ENCODE measurements at regions not wholly inside any gene's neighbourhood (a gene's known extent, or its start where the extent isn't known, plus 50 kb on each side); places are given as distances from the start of the nearest gene placed in this dataset.
"Not testable (repeated sequence)": the region's sequence is repeated elsewhere in the genome, so short reads cannot be mapped to it uniquely, and the experiment has no call there.

GRCh38 chr9:63450836-63451235, 1834.2 kb downstream of the FOXD4L5 start:
- H3K4me1 Mint-ChIP-seq; H3K36me3 Mint-ChIP-seq; ATAC-seq; H3K9me3 Mint-ChIP-seq; DNase-seq (ENCODE audit: low spot score in 2 of 2); H3K4me3 Mint-ChIP-seq; H3K27ac Mint-ChIP-seq: not testable (repeated sequence)

DNA sequence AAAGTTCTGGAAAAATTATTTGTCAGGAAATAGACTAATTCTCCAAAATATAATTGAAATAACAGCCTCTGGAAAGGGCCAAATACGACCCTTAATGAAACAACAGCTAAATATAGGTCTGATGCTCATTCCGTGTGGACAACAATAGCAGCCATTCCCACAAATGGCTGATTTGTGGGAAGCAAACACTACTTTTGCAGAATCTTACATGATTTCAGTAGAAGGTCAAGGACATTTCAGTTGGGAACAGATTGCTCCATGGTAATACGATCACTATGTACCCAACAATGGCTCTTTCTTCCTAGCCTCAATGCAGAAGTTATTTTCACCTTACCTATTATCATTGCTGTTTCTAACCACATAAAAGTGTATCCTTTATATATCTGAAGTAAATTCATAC, 1859.9 kb downstream of the FOXD4L5 start:
- not testable (repeated sequence) for H3K4me3 Mint-ChIP-seq; H3K4me1 Mint-ChIP-seq; H3K9me3 Mint-ChIP-seq; H3K27ac Mint-ChIP-seq; ATAC-seq; H3K36me3 Mint-ChIP-seq; DNase-seq (ENCODE audit: low spot score in 2 of 2)

DNA sequence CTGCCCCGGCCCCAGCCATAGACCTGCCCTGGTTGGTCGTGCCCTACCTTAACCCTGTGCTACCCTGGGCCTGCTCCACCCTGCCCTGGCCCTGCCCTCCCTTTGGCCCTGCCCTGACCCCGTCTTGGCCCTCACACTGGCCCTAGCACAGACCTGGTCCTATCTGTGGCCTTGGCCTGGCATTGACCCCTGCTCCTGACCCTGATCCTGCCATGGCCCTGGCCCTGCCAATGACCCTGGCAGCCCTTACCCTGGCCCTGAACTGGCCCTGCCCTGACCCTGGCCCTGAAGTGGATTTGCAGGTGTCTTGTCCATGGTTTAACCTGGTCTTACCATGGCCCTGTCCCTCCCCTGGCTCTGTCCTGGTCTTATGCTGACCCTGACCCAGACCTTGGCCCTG, 1894.1 kb downstream of the FOXD4L5 start:
- ATAC-seq; H3K9me3 Mint-ChIP-seq; H3K27ac Mint-ChIP-seq; H3K4me3 Mint-ChIP-seq; H3K36me3 Mint-ChIP-seq; H3K4me1 Mint-ChIP-seq; DNase-seq (ENCODE audit: low spot score in 2 of 2): not testable (repeated sequence)

GRCh38 chr9:63385479-63385878, 1899.5 kb downstream of the FOXD4L5 start:
- DNase-seq (ENCODE audit: low spot score in 2 of 2); H3K27ac Mint-ChIP-seq; ATAC-seq; H3K9me3 Mint-ChIP-seq; H3K36me3 Mint-ChIP-seq; H3K4me3 Mint-ChIP-seq; H3K4me1 Mint-ChIP-seq: not testable (repeated sequence)

DNA sequence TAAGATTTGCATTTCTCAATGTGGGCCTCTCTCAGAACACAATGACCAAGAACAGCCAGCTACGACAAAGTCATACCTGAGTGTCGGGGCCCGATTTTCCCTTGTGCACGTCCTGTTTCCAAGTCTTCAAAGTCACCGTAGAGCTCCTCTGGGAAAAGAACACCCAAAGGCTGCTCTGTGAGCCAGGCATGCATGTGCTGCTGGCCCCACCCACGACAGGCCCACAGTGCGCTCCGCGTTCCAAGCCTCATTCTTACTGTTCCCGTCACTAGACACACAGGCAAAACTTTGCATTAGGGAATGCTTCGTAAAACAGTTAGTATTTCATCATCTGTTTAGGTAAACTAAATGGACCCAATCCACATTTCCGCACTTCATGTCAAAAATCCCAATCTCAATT, 1905.1 kb downstream of the FOXD4L5 start:
- H3K4me3 Mint-ChIP-seq; H3K9me3 Mint-ChIP-seq; H3K27ac Mint-ChIP-seq; ATAC-seq; DNase-seq (ENCODE audit: low spot score in 2 of 2); H3K4me1 Mint-ChIP-seq; H3K36me3 Mint-ChIP-seq: not testable (repeated sequence)

- not testable (repeated sequence) for H3K4me3 Mint-ChIP-seq
These were observed 1930.8 kb downstream of the FOXD4L5 start for GRCh38 chr9:63354219-63354618.

DNA sequence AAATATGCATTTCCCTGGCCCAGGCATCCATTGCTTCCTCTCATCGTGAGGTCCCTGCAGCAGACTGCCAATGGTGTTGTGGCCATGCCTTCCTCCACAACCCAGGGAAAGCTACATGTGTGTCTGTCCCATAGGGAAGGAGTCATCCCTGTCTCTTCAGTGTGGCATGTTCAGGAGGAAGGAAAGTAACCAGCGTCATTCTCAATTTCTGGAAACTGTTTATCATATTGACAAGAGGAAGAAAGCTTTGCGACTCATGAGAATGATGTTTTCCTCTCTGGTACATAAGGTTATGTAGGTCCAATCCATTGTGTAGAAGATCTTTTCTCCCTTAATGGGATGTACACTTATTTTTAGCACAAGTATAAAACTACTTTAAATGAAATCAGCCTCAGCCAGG, 1937.7 kb downstream of the FOXD4L5 start:
- H3K9me3 Mint-ChIP-seq; H3K36me3 Mint-ChIP-seq; ATAC-seq; DNase-seq (ENCODE audit: low spot score in 2 of 2); H3K4me1 Mint-ChIP-seq; H3K4me3 Mint-ChIP-seq; H3K27ac Mint-ChIP-seq: not testable (repeated sequence)

More at GRCh38 chr9:63354219-63354618, 1930.8 kb downstream of the FOXD4L5 start:
- not testable (repeated sequence) for ATAC-seq; DNase-seq (ENCODE audit: low spot score in 2 of 2); H3K9me3 Mint-ChIP-seq; H3K4me1 Mint-ChIP-seq; H3K36me3 Mint-ChIP-seq; H3K27ac Mint-ChIP-seq

GRCh38 chr9:63346310-63347048, 1938.5 kb downstream of the FOXD4L5 start:
- H3K4me3 Mint-ChIP-seq = peak overlapping the region; percentile 18
- not testable (repeated sequence) for ATAC-seq; H3K27ac Mint-ChIP-seq; H3K4me1 Mint-ChIP-seq; DNase-seq (ENCODE audit: low spot score in 2 of 2); H3K36me3 Mint-ChIP-seq; H3K9me3 Mint-ChIP-seq

- H3K4me3 Mint-ChIP-seq; ATAC-seq; H3K36me3 Mint-ChIP-seq; H3K27ac Mint-ChIP-seq; H3K4me1 Mint-ChIP-seq; H3K9me3 Mint-ChIP-seq; DNase-seq (ENCODE audit: low spot score in 2 of 2): not testable (repeated sequence)
These were observed 1940.6 kb downstream of the FOXD4L5 start for GRCh38 chr9:63344408-63344807.

GRCh38 chr9:63342528-63342927, 1942.5 kb downstream of the FOXD4L5 start:
- ATAC-seq; DNase-seq (ENCODE audit: low spot score in 2 of 2); H3K36me3 Mint-ChIP-seq; H3K4me3 Mint-ChIP-seq; H3K4me1 Mint-ChIP-seq; H3K9me3 Mint-ChIP-seq; H3K27ac Mint-ChIP-seq: not testable (repeated sequence)

- H3K9me3 Mint-ChIP-seq; DNase-seq (ENCODE audit: low spot score in 2 of 2); H3K4me1 Mint-ChIP-seq; H3K27ac Mint-ChIP-seq; H3K4me3 Mint-ChIP-seq; ATAC-seq; H3K36me3 Mint-ChIP-seq: not testable (repeated sequence)
These were observed 1947.0 kb downstream of the FOXD4L5 start for GRCh38 chr9:63337899-63338604.

- ATAC-seq; H3K4me1 Mint-ChIP-seq; H3K36me3 Mint-ChIP-seq; DNase-seq (ENCODE audit: low spot score in 2 of 2); H3K27ac Mint-ChIP-seq; H3K4me3 Mint-ChIP-seq; H3K9me3 Mint-ChIP-seq: not testable (repeated sequence)
These were observed 1949.7 kb downstream of the FOXD4L5 start for GRCh38 chr9:63335286-63335685.

GRCh38 chr9:63334187-63334586, 1950.8 kb downstream of the FOXD4L5 start:
- not testable (repeated sequence) for ATAC-seq; H3K4me3 Mint-ChIP-seq; H3K27ac Mint-ChIP-seq; DNase-seq (ENCODE audit: low spot score in 2 of 2); H3K36me3 Mint-ChIP-seq; H3K9me3 Mint-ChIP-seq; H3K4me1 Mint-ChIP-seq

- H3K9me3 Mint-ChIP-seq; H3K4me1 Mint-ChIP-seq; DNase-seq (ENCODE audit: low spot score in 2 of 2); H3K4me3 Mint-ChIP-seq; H3K27ac Mint-ChIP-seq; ATAC-seq; H3K36me3 Mint-ChIP-seq: not testable (repeated sequence)
These were observed 1951.9 kb downstream of the FOXD4L5 start for GRCh38 chr9:63333083-63333482.

- ATAC-seq; H3K4me3 Mint-ChIP-seq; DNase-seq (ENCODE audit: low spot score in 2 of 2); H3K9me3 Mint-ChIP-seq; H3K36me3 Mint-ChIP-seq; H3K27ac Mint-ChIP-seq; H3K4me1 Mint-ChIP-seq: not testable (repeated sequence)
These were observed 1956.7 kb downstream of the FOXD4L5 start for GRCh38 chr9:63328313-63328712.

DNA sequence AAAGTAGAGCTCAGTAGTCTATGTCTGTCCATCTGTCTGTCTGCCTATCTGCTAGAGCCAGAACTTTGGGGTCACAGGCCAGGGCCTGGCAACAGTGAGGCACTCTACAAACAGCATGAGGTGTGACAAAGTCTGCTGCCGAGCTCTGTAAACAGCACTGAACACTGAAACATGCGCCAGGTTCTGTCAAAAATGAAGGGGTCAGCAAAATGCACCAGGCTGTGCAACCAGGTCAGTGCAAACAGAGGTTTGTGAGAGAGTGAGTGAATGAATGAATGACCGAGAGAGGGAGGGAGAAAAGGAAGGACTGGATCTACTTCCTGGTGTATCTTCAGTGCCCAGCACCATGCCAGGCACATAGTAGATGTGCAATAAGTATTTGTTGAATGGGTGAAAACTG, 1957.8 kb downstream of the FOXD4L5 start:
- peak in 1 of 2 donors; percentile 40 for DNase-seq (ENCODE audit: low spot score in 2 of 2)
- H3K4me3 Mint-ChIP-seq, H3K36me3 Mint-ChIP-seq, H3K9me3 Mint-ChIP-seq, H3K4me1 Mint-ChIP-seq, H3K27ac Mint-ChIP-seq, ATAC-seq: not testable (repeated sequence)
